OCI-M2 (cell line): ENCODE measurements at regions not wholly inside any gene's neighbourhood (a gene's known extent, or its start where the extent isn't known, plus 50 kb on each side); places are given as distances from the start of the nearest gene placed in this dataset.
"Not testable (repeated sequence)": the region's sequence is repeated elsewhere in the genome, so short reads cannot be mapped to it uniquely, and the experiment has no call there.

ENCODE experiments used
- DNase-seq: peaks from one replicate; lab custom pipeline; 2025; ENCODE audit not compliant: unreplicated experiment; lab: John Stamatoyannopoulos, UW

- not testable (repeated sequence) for DNase-seq
Observed at GRCh38 chr11:71714510-71714909, 118.5 kb upstream of the DEFB108B start.

GRCh38 chr11:71721840-71722239 lies 111.2 kb upstream of the DEFB108B start:
- not testable (repeated sequence) for DNase-seq

GRCh38 chr11:71723991-71724390 lies 109.0 kb upstream of the DEFB108B start:
- not testable (repeated sequence) for DNase-seq

- not testable (repeated sequence) for DNase-seq
Observed at GRCh38 chr11:71730748-71731147, 102.3 kb upstream of the DEFB108B start.

GRCh38 chr11:71734368-71734767 lies 98.6 kb upstream of the DEFB108B start:
- DNase-seq: not testable (repeated sequence)

GRCh38 chr11:71738317-71738716 lies 94.7 kb upstream of the DEFB108B start:
- DNase-seq: not testable (repeated sequence)

- peak; percentile 9 for DNase-seq
Observed at GRCh38 chr11:71743385-71743784, 89.6 kb upstream of the DEFB108B start.

- not testable (repeated sequence) for DNase-seq
Observed at GRCh38 chr11:71745656-71746055, 87.3 kb upstream of the DEFB108B start.

- not testable (repeated sequence) for DNase-seq
Observed at GRCh38 chr11:71746263-71746662, 86.7 kb upstream of the DEFB108B start.

GRCh38 chr11:71748965-71749620 lies 83.9 kb upstream of the DEFB108B start:
- DNase-seq: not testable (repeated sequence)

- not testable (repeated sequence) for DNase-seq
Observed at GRCh38 chr11:71750908-71751307, 82.1 kb upstream of the DEFB108B start.

- not testable (repeated sequence) for DNase-seq
Observed at GRCh38 chr11:71764695-71765491, 68.1 kb upstream of the DEFB108B start.

- not testable (repeated sequence) for DNase-seq
Observed at GRCh38 chr11:71767016-71767415, 66.0 kb upstream of the DEFB108B start.

- peak; percentile 6 for DNase-seq
Observed at GRCh38 chr11:71772193-71772592, 60.8 kb upstream of the DEFB108B start.

GRCh38 chr11:71774603-71775222 lies 58.3 kb upstream of the DEFB108B start:
- no peak for DNase-seq

GRCh38 chr11:71780116-71780515 lies 52.9 kb upstream of the DEFB108B start:
- DNase-seq: not testable (repeated sequence)

GRCh38 chr11:71780771-71781170 lies 52.2 kb upstream of the DEFB108B start:
- DNase-seq: not testable (repeated sequence)

GRCh38 chr11:71781491-71781890 lies 51.5 kb upstream of the DEFB108B start:
- not testable (repeated sequence) for DNase-seq

GRCh38 chr11:71782229-71782861 lies 50.7 kb upstream of the DEFB108B start:
- not testable (repeated sequence) for DNase-seq

- DNase-seq: not testable (repeated sequence)
Observed at GRCh38 chr11:71783191-71783590, 49.8 kb upstream of the DEFB108B start.
